DMS 273 (cell line): ENCODE measurements at regions not wholly inside any gene's neighbourhood (a gene's known extent, or its start where the extent isn't known, plus 50 kb on each side); places are given as distances from the start of the nearest gene placed in this dataset.

Source experiments
- DNase-seq: peaks from one replicate; lab custom pipeline; 2025; ENCODE audit not compliant: unreplicated experiment; lab: John Stamatoyannopoulos, UW

- DNase-seq, result no peak
Measured at GRCh38 chr3:67896130-67896529, 241.7 kb upstream of the SUCLG2 start.

GRCh38 chr3:67894510-67894909 lies 240.1 kb upstream of the SUCLG2 start:
- no peak for DNase-seq

- no peak for DNase-seq
Measured at GRCh38 chr3:67884345-67884744, 229.9 kb upstream of the SUCLG2 start.

- DNase-seq, result no peak
Measured at GRCh38 chr3:67883766-67884165, 229.4 kb upstream of the SUCLG2 start.

- no peak for DNase-seq
Measured at GRCh38 chr3:67882981-67883380, 228.6 kb upstream of the SUCLG2 start.

GRCh38 chr3:67876261-67876660 lies 221.8 kb upstream of the SUCLG2 start:
- DNase-seq, result no peak

- DNase-seq, result no peak
Measured at GRCh38 chr3:67875858-67876257, 221.4 kb upstream of the SUCLG2 start.

GRCh38 chr3:67875338-67875737 lies 220.9 kb upstream of the SUCLG2 start:
- no peak for DNase-seq

GRCh38 chr3:67870477-67870876 lies 216.1 kb upstream of the SUCLG2 start:
- no peak for DNase-seq

GRCh38 chr3:67866571-67866970 lies 212.2 kb upstream of the SUCLG2 start:
- no peak for DNase-seq

GRCh38 chr3:67864587-67865183 lies 210.3 kb upstream of the SUCLG2 start:
- no peak for DNase-seq

GRCh38 chr3:67863869-67864268 lies 209.5 kb upstream of the SUCLG2 start:
- DNase-seq, result peak; percentile 21

GRCh38 chr3:67860429-67860828 lies 206.0 kb upstream of the SUCLG2 start:
- DNase-seq, result no peak

GRCh38 chr3:67858492-67858891 lies 204.1 kb upstream of the SUCLG2 start:
- DNase-seq, result no peak

GRCh38 chr3:67856718-67857117 lies 202.3 kb upstream of the SUCLG2 start:
- no peak for DNase-seq

- DNase-seq, result no peak
Measured at GRCh38 chr3:67854663-67855062, 200.3 kb upstream of the SUCLG2 start.

- DNase-seq, result no peak
Measured at GRCh38 chr3:67853520-67853919, 199.1 kb upstream of the SUCLG2 start.

GRCh38 chr3:67848299-67848698 lies 193.9 kb upstream of the SUCLG2 start:
- DNase-seq, result no peak

- no peak for DNase-seq
Measured at GRCh38 chr3:67846166-67846565, 191.8 kb upstream of the SUCLG2 start.

GRCh38 chr3:67832817-67833216 lies 178.4 kb upstream of the SUCLG2 start:
- DNase-seq, result no peak

- no peak for DNase-seq
Measured at GRCh38 chr3:67831262-67831661, 176.8 kb upstream of the SUCLG2 start.

GRCh38 chr3:67828486-67829010 lies 174.1 kb upstream of the SUCLG2 start:
- no peak for DNase-seq

GRCh38 chr3:67821135-67821534 lies 166.7 kb upstream of the SUCLG2 start:
- DNase-seq, result no peak
